Choroid plexus epithelial cell (primary cell): ENCODE measurements at regions not wholly inside any gene's neighbourhood (a gene's known extent, or its start where the extent isn't known, plus 50 kb on each side); places are given as distances from the start of the nearest gene placed in this dataset.

Source experiments
- DNase-seq: peaks from one replicate; pipeline ENCODE4 v3.0.0-alpha.2; 2010; ENCODE audit warnings: low read depth
- H3K4me3 ChIP-seq: 2 replicates; pipeline ENCODE4 v1.5.1; 2011; ENCODE audit warnings: low read depth, mild to moderate bottlenecking, control low read depth, low read length, moderate library complexity
- TF ChIP-seq, protein P1 (sequence below): conservative IDR thresholded peaks from 2 replicates; pipeline ENCODE4 v1.5.1; 2011; ENCODE audit warnings: low read depth, mild to moderate bottlenecking, control low read depth, inconsistent platforms, low read length, moderate library complexity

DNA sequence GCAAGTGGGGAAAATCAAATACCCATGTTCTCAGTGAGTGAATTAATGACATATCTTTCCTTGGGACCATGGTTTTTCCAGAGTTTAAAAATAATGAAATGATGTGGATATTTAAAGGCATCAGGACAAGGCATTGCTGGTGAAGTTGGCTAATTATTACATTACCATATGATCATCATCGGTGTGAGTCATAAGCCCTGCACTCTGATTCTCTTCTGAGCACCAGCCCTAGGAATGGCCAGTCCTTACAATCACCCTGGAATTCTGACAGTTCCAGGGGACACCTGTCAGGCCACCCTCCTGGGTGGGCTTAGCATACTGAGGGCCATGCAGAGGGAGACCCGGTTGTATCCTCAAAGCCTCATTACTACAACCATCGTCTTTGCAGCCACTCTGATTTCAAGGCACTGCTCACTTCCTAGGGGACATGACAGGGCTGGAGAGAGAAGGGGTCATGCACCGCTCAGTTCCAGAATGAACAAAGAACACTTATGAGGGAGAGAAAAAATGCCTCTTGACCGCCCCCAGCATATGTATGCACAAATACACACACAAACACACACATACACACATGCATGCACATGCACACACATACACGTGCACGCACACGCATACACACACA is 365.0 kb downstream of the MIAT start:
- TF ChIP-seq, protein P1, sequence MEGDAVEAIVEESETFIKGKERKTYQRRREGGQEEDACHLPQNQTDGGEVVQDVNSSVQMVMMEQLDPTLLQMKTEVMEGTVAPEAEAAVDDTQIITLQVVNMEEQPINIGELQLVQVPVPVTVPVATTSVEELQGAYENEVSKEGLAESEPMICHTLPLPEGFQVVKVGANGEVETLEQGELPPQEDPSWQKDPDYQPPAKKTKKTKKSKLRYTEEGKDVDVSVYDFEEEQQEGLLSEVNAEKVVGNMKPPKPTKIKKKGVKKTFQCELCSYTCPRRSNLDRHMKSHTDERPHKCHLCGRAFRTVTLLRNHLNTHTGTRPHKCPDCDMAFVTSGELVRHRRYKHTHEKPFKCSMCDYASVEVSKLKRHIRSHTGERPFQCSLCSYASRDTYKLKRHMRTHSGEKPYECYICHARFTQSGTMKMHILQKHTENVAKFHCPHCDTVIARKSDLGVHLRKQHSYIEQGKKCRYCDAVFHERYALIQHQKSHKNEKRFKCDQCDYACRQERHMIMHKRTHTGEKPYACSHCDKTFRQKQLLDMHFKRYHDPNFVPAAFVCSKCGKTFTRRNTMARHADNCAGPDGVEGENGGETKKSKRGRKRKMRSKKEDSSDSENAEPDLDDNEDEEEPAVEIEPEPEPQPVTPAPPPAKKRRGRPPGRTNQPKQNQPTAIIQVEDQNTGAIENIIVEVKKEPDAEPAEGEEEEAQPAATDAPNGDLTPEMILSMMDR, result no peak
- no peak for DNase-seq
- H3K4me3 ChIP-seq, result no peak overlapping the region

- no peak for DNase-seq
- TF ChIP-seq, protein P1, result no peak
- H3K4me3 ChIP-seq, result no peak overlapping the region
Observed at GRCh38 chr22:27022896-27023361, 365.5 kb downstream of the MIAT start.

DNA sequence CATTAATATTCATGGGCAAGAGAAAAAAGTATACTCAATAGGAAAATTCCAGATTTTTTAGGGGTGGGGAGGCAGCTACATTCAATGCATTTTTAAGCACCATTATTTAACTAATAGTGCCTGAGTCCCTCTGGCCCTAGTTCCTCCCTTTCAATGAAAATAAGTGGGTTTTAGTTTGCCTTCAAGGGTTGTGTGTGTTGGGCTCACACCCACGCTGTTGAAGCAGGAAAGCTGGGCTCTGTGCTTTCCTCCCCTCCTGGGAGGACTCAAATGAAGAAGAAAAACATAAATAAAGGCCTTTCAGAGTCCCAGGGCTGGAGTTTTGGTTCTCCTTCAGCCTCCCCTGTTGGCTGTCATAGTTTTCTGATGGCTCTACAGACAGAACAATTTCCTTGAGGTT is 366.2 kb downstream of the MIAT start:
- H3K4me3 ChIP-seq, result no peak overlapping the region
- DNase-seq, result no peak
- TF ChIP-seq, protein P1, result no peak

DNA sequence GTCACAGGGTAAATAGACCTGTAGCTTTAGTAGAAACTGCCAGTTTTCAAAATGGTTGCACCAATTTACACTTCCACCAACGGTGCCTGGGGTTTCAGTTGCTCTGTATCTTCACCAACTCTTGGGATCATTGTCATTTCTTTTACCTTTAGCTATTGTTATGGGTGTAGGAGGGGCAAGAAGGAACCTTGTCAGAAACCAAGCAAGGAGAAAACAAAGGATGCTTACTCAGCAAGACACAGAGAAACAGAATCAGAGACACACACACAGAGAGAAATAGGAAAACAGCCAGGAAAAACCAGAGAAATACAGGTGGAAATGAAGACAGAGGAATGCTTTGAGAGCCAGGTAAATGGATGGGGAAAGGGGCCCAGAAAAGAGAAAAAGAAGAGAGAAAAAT is 367.6 kb downstream of the MIAT start:
- TF ChIP-seq, protein P1, result no peak
- no peak overlapping the region for H3K4me3 ChIP-seq
- DNase-seq, result no peak

DNA sequence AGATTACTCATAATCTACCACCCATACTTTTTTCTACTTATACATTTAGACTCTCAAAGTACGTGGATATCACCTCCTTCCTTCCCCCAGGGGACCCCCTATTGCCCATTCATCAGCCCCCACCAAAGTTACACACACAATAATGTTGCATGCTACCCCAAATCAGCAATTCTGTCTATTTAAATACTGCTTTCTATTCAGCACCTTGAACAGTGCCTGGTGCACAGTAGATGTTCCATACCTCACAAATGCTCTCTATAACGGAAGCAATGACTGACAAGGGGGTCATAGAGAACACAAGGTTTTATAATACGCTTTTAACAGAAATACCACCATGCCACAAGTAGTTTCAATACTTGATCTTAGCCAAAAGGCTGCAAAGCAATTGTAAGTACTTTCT is 370.7 kb downstream of the MIAT start:
- H3K4me3 ChIP-seq, result no peak overlapping the region
- DNase-seq, result peak; percentile 28
- TF ChIP-seq, protein P1, result no peak

GRCh38 chr22:27029584-27030130 is 372.3 kb downstream of the MIAT start:
- TF ChIP-seq, protein P1, result no peak
- no peak overlapping the region for H3K4me3 ChIP-seq
- no peak for DNase-seq
